ENCODE measurements at regions not wholly inside any gene's neighbourhood (a gene's known extent, or its start where the extent isn't known, plus 50 kb on each side); places are given as distances from the start of the nearest gene placed in this dataset.

DNA sequence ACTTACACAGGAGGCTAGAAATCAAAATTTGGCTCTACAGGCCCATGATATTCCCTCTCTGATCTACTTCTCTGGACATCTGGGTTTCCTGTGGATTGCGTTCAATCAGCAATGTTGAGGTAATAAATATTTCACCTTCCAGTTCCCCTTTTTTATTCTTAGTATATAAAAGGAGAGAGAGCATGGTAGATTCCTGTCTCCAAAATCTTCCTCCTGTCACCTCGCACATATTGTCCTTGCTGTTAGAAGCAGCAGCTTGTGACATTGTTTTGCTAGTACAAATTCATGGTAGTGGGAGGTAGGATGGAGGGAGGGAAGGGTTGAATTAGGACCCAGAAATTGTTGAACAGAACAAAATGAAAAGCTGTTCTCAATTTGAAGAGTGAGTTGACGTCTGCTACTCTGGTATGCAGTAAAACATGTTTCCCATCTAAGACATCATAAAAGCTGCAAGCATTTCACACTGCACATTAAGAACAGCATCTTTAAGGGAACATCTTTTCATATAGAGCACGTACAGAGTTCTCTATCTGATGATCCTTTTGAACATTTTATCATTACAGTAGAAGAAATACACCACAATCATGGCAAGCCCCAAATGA lies 156.4 kb downstream of the RDH14 start:
- Mint-ChIP-seq H3K4me3 (no peak overlapping the region), H3K4me1 (no peaks in the 10 kb centered on the region), H3K27me3 (peaks cover 6% of the 10 kb centered on the region), H3K36me3 (ENCODE audit: low read depth) (no peaks in the 10 kb centered on the region), H3K27ac (no peak overlapping the region)
- ATAC-seq = no peak
- DNase-seq = no peak
- no peaks in the 10 kb centered on the region for H3K9me3 ChIP-seq (ENCODE audit: control insufficient read depth, low read length, poor library complexity, severe bottlenecking)

DNA sequence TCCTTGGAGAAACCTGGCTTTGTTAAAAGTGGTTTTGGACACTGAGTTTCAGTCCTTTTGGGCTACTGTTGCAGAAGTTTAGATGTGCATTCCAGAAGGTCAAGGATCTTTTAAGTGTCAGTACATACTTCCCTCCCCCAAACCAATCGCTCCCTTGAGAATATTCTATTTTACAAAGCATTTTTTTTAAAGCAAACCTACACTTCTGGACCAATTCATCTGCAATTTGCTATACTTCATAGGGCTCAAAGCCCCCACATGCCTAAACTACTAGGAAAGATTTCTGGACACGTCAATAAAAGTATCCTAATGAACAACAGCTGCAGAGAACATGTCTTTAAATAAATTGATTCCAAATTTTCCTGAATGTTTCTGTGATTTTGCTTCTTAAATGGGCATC lies 157.6 kb downstream of the RDH14 start:
- no peaks in the 10 kb centered on the region for H3K9me3 ChIP-seq (ENCODE audit: control insufficient read depth, low read length, poor library complexity, severe bottlenecking)
- H3K4me3 Mint-ChIP-seq = no peak overlapping the region
- no peaks in the 10 kb centered on the region for H3K36me3 Mint-ChIP-seq (ENCODE audit: low read depth)
- DNase-seq = no peak
- no peaks in the 10 kb centered on the region for H3K4me1 Mint-ChIP-seq
- no peak for ATAC-seq
- no peak overlapping the region for H3K27ac Mint-ChIP-seq
- H3K27me3 Mint-ChIP-seq = peaks cover 6% of the 10 kb centered on the region

DNA sequence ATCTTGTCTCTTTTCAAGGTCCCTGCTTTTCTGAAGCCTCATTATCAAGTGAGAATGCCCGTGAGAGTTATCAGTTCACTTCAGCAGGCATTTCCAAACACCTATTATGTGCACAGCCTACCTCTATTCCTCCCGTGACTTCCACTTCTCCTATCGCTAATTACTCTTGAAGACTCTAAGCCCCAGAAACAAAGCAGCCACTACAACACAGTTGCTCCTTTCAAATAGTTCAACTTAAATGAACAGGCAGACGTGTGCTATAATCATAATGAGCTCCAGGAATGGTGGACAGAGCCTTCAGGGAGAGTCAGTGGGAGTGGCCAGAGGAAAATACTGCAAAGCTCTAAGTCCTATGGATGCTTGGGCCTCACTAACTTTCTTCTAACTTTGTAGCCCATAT lies 159.0 kb downstream of the RDH14 start:
- peaks cover 6% of the 10 kb centered on the region for H3K27me3 Mint-ChIP-seq
- H3K4me1 Mint-ChIP-seq = no peaks in the 10 kb centered on the region
- H3K36me3 Mint-ChIP-seq (ENCODE audit: low read depth) = no peaks in the 10 kb centered on the region
- no peak overlapping the region for H3K27ac Mint-ChIP-seq
- H3K9me3 ChIP-seq (ENCODE audit: control insufficient read depth, low read length, poor library complexity, severe bottlenecking) = no peaks in the 10 kb centered on the region
- ATAC-seq (no peak), DNase-seq (no peak)
- H3K4me3 Mint-ChIP-seq = no peak overlapping the region

DNA sequence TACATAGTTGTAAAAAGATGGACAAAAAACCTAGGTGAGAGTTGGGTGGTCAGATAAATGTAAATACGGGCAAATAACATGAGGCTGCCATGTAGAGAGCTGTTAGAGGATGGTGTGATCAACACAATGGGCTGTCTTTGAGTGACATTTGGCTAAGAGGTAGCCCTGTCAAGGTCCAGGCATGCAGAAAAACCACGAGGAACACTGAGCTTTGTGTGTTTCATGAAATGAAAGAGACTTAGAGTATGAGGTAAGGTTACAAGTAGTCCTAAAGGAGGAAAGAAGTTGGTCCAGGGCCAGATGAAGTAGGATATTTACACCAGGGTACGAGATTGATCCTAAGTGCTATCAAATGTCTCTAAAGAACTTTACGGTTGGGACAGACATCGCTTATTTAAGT lies 160.9 kb downstream of the RDH14 start:
- Mint-ChIP-seq H3K27me3 (peaks cover 12% of the 10 kb centered on the region), H3K27ac (no peak overlapping the region), H3K4me1 (no peaks in the 10 kb centered on the region), H3K4me3 (no peak overlapping the region), H3K36me3 (ENCODE audit: low read depth) (no peaks in the 10 kb centered on the region)
- ATAC-seq (no peak), DNase-seq (no peak)
- no peaks in the 10 kb centered on the region for H3K9me3 ChIP-seq (ENCODE audit: control insufficient read depth, low read length, poor library complexity, severe bottlenecking)

DNA sequence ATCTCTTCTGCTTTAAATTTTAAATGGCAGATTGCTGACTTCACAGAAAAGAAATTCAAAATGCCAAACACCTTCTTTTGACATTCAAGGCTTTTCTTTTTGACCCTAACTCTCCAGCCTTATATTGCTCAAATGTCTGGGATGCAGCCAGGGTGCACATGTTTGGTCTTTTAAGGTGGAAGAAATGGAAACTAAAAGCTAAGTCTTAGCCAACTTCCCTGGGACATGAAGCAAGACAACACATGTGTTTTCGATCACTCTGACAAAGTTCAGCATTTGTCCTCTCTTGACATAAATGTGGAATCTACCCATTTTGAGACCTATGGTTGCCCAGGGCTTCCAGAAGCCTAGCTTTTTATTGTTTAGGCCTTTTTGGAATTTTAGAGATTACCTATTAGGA lies 161.6 kb downstream of the RDH14 start:
- Mint-ChIP-seq H3K27me3 (peaks cover 13% of the 10 kb centered on the region), H3K4me3 (no peak overlapping the region), H3K4me1 (no peaks in the 10 kb centered on the region), H3K27ac (no peak overlapping the region), H3K36me3 (ENCODE audit: low read depth) (no peaks in the 10 kb centered on the region)
- DNase-seq (no peak), ATAC-seq (no peak)
- H3K9me3 ChIP-seq (ENCODE audit: control insufficient read depth, low read length, poor library complexity, severe bottlenecking) = no peaks in the 10 kb centered on the region

DNA sequence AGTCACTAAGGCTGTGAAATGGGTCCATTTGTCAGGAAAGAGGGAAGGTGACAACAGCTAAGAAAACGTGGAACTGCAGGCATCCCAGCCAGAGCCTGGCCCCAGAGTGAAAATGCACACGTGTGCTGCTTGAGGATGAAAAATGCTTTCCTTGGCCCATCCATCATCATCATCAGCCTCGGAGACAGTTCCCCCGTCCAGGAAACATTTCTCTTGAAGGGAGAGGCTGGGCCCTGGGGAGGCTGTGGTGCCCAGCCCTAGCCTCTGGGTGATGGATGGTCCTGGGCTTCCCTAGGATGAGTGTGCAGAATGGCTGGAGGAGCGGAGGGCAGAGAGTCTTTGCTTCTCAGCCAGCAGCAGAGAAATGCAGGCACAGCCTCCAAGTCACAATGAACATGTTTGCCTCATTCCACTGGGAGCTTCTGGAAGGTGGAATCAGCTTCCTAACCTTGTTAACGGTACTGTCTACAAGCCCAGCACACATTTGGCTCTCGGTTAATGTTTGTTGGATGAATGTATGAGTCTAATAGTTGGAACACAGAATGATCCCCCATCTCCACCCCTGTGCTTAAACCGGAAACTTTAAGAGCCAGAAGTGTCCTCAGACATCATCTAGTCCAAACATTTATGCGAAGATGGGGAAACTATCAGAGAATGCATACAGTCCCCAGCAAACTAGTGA lies 164.0 kb downstream of the RDH14 start:
- H3K4me1 Mint-ChIP-seq = no peaks in the 10 kb centered on the region
- H3K27ac Mint-ChIP-seq = no peak overlapping the region
- H3K27me3 Mint-ChIP-seq = peaks cover 27% of the 10 kb centered on the region
- H3K36me3 Mint-ChIP-seq (ENCODE audit: low read depth) = no peaks in the 10 kb centered on the region
- ATAC-seq (no peak), DNase-seq (no peak)
- no peaks in the 10 kb centered on the region for H3K9me3 ChIP-seq (ENCODE audit: control insufficient read depth, low read length, poor library complexity, severe bottlenecking)
- no peak overlapping the region for H3K4me3 Mint-ChIP-seq

DNA sequence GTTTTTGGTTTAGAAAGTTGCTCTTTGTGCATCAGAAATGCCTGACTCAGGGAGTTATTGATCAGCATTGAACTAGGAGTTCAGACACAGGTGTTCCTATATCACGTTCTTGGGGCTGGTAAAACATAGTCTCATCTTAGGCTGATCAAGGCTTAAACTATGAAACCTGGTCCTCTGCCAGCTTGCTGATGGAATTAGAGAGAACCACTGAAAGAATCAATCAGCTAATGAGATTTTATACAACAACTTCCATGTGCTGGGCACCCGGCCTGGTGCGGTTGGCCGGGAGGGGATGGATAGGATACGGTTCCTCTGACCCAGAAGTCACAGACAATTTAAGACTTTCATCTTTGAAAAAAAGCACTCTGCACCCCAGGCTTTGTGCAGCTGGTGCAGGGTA lies 164.9 kb downstream of the RDH14 start:
- Mint-ChIP-seq H3K27ac (no peak overlapping the region), H3K27me3 (peaks cover 29% of the 10 kb centered on the region), H3K4me3 (no peak overlapping the region), H3K4me1 (no peaks in the 10 kb centered on the region), H3K36me3 (ENCODE audit: low read depth) (no peaks in the 10 kb centered on the region)
- ATAC-seq (no peak), DNase-seq (no peak)
- no peaks in the 10 kb centered on the region for H3K9me3 ChIP-seq (ENCODE audit: control insufficient read depth, low read length, poor library complexity, severe bottlenecking)

DNA sequence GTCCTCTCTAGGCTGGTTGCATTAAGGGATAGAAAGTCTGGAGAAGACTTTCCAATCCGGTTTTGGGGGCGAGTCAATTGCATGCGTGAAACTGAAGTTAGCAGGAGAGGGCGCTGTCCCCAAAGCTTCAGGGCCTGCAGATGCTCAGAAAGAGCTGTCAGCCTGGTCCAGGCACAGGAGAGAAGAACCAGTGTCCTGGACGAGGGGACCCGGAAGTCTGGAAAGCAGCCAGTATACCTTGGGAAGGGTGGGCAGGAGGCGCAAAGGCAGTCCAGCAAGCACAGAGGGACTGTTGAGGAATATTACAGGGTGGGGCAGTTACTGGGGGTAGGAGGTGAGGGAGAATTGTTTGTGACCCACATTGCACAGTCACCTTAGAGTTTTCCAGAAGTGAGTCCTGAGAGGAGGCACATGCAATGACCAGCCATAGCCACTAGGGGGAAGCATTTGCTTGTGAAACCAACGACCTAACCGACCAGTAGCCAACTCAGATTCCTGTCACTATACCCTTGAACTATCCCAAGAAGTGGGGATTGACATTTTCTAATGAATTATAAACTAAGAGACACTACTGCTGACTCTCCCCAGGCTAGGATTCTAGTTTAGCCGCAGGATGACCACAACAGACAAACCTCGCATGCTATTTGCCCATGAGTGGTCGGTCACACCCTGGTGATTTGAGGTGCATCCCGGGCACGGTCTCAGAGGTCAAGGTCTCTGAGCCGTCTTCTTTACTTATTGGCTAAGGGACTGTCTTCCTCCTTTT lies 172.8 kb downstream of the RDH14 start:
- ATAC-seq = peak; percentile 49
- Mint-ChIP-seq H3K27ac (no peak overlapping the region), H3K4me3 (no peak overlapping the region), H3K27me3 (peaks cover 19% of the 10 kb centered on the region), H3K4me1 (no peaks in the 10 kb centered on the region), H3K36me3 (ENCODE audit: low read depth) (no peaks in the 10 kb centered on the region)
- DNase-seq = peak; percentile 12 to 38 (median 22)
- H3K9me3 ChIP-seq (ENCODE audit: control insufficient read depth, low read length, poor library complexity, severe bottlenecking) = no peaks in the 10 kb centered on the region

DNA sequence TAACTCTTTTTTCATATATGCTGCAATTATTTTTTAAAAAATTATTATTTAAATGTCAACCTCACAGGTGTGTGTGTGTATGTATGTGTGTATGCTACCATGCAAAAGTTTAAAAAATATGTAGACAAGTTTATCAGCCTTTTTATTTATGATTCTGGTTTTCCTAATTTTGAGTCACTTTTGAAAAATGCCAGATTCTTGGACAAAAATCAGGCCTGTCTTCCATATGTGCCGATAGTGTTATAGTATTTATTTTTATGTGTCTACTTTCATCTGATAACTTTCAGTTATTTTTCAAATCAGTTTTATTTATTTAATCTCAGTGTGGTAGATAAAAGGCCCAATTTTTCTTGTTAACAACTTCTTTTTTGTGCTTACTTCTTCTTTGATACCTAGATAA lies 176.2 kb downstream of the RDH14 start:
- Mint-ChIP-seq H3K4me1 (no peaks in the 10 kb centered on the region), H3K4me3 (no peak overlapping the region), H3K27ac (no peak overlapping the region), H3K36me3 (ENCODE audit: low read depth) (no peaks in the 10 kb centered on the region), H3K27me3 (peaks cover 15% of the 10 kb centered on the region)
- DNase-seq = no peak
- H3K9me3 ChIP-seq (ENCODE audit: control insufficient read depth, low read length, poor library complexity, severe bottlenecking) = no peaks in the 10 kb centered on the region
- ATAC-seq = no peak

DNA sequence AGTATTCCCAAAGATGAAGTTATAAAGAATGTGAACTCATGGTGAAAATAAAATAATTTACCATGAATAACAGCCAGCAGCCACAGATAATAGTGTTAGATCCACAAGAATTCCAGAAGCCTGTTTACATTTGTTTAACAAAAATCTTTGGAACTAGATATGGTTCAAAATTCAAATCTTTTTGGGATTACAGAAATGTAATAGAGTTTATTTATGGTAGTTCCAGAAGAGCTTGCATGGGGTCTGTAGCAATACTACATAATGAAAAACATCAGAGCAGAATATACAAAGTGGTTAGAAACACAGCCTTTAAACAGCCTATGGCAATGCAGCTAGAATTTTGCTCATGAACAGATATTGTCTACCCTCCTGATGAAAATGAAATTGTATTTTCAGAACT lies 179.1 kb downstream of the RDH14 start:
- H3K36me3 Mint-ChIP-seq (ENCODE audit: low read depth) = no peaks in the 10 kb centered on the region
- peaks cover 25% of the 10 kb centered on the region for H3K27me3 Mint-ChIP-seq

DNA sequence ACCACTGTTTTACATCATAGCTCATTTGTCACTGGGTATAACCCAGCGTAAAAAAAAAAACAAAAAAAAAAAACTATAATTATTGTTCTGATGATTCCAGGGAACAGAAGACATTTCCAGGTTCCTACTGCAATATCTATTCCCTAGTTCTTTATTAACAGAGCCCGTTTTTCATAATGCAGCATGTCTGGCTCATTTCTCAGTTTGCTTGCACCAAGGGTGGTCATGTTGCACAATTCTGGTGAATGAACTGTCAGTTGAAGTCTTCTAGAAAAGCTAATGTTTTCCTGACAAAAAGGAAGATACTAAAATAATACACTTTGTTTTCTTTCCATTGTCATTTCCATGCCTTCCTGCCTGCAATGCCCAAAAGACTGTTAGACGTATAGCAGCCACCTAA lies 180.1 kb downstream of the RDH14 start:
- H3K27ac Mint-ChIP-seq = no peak overlapping the region
- ATAC-seq (no peak), DNase-seq (no peak)
- H3K9me3 ChIP-seq (ENCODE audit: control insufficient read depth, low read length, poor library complexity, severe bottlenecking) = no peaks in the 10 kb centered on the region
- no peak overlapping the region for H3K4me3 Mint-ChIP-seq
- no peaks in the 10 kb centered on the region for H3K36me3 Mint-ChIP-seq (ENCODE audit: low read depth)
- H3K4me1 Mint-ChIP-seq = peaks cover 2% of the 10 kb centered on the region
- peaks cover 25% of the 10 kb centered on the region for H3K27me3 Mint-ChIP-seq

More for the DNA sequence above, 179.1 kb downstream of the RDH14 start:
- Mint-ChIP-seq H3K4me3 (no peak overlapping the region), H3K27ac (no peak overlapping the region), H3K4me1 (peaks cover 2% of the 10 kb centered on the region)
- DNase-seq (no peak), ATAC-seq (no peak)
- no peaks in the 10 kb centered on the region for H3K9me3 ChIP-seq (ENCODE audit: control insufficient read depth, low read length, poor library complexity, severe bottlenecking)

DNA sequence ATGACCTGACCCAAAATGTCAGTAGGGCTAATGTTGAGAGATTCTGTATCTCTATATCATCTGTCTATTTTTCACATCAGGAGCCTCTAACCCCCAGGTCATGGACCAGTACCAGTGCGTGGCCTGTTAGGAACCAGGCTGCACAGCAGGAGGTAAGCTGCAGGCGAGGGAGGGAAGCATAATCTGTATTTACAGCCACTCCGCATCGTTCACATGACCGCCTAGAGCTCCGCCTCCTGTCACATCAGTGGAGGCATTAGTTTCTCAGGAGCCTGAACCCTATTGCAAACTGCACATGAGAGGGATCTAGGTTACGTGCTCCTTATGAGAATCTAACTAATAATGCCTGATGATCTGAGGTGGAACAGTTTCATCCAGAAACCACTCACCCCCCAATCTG lies 180.6 kb downstream of the RDH14 start:
- Mint-ChIP-seq H3K36me3 (ENCODE audit: low read depth) (no peaks in the 10 kb centered on the region), H3K4me1 (peaks cover 2% of the 10 kb centered on the region), H3K27me3 (peaks cover 25% of the 10 kb centered on the region), H3K27ac (no peak overlapping the region), H3K4me3 (no peak overlapping the region)
- ATAC-seq = no peak
- no peaks in the 10 kb centered on the region for H3K9me3 ChIP-seq (ENCODE audit: control insufficient read depth, low read length, poor library complexity, severe bottlenecking)
- DNase-seq = no peak

DNA sequence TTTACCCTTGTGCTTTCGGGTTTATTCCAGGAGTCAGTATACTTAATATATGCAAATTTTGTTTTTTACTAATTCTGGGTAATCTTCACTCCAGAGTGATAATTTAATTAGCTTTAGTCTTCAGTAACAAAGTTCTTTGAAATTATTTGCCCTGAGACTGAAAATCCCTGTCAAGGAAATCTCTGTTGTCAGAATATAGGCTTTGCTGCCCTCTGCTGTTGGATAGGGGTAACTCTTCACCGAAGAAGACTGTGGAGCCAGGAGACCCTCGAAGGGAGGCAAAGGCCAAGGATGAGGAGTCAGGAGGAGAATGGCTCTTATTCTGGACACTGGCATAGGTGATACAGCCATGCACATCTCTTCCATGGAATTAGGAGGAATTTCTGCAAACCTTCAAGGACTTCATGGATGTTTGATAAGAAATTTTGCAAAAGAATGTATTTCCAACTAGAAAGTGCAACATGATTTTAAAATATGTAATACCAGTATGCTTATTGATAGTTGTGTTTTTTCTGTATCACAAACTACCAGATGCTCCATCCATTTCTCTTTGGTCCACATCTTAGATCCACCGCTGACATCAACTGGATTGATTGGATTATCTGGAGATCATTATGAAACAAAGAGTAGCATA lies 182.3 kb downstream of the RDH14 start:
- no peak overlapping the region for H3K4me3 Mint-ChIP-seq
- no peak overlapping the region for H3K27ac Mint-ChIP-seq
- ATAC-seq (no peak), DNase-seq (no peak)
- H3K36me3 Mint-ChIP-seq (ENCODE audit: low read depth) = no peaks in the 10 kb centered on the region
- peaks cover 2% of the 10 kb centered on the region for H3K4me1 Mint-ChIP-seq
- peaks cover 29% of the 10 kb centered on the region for H3K27me3 Mint-ChIP-seq
- no peaks in the 10 kb centered on the region for H3K9me3 ChIP-seq (ENCODE audit: control insufficient read depth, low read length, poor library complexity, severe bottlenecking)

All from T-helper 17 cell (primary cell).